Suprapubic skin (tissue), 4 donors: ENCODE measurements at regions not wholly inside any gene's neighbourhood (a gene's known extent, or its start where the extent isn't known, plus 50 kb on each side); places are given as distances from the start of the nearest gene placed in this dataset.

ENCODE experiments used
- DNase-seq, 2 donors: peaks; one replicate each; pipeline ENCODE4 v3.0.0-alpha.2; 2019; ENCODE audit warnings: low spot score in 2 of 2
- H3K27ac ChIP-seq: fragments of 200-600 bp; sonication (generic); one replicate; pipeline ENCODE4 v1.5.1; 2019
- H3K27me3 ChIP-seq: fragments of 200-600 bp; sonication (generic); one replicate; pipeline ENCODE4 v1.5.1; 2019
- H3K36me3 ChIP-seq: fragments of 200-600 bp; sonication (generic); one replicate; pipeline ENCODE4 v1.5.1; 2019
- H3K4me1 ChIP-seq: fragments of 200-600 bp; sonication (generic); one replicate; pipeline ENCODE4 v1.5.1; 2019
- H3K4me3 ChIP-seq: fragments of 200-600 bp; sonication (generic); one replicate; pipeline ENCODE4 v1.5.1; 2019; ENCODE audit warnings: mild to moderate bottlenecking
- H3K9me3 ChIP-seq: fragments of 200-600 bp; sonication (generic); one replicate; pipeline ENCODE4 v1.5.1; 2019
- EP300 ChIP-seq: sonication (generic); formaldehyde crosslinking; IDR thresholded peaks from one replicate; pipeline ENCODE4 v1.6.1; 2017; ENCODE audit warnings: antibody characterized with exemption
- POLR2A ChIP-seq, 2 donors: fragments of 450-650 bp; IDR thresholded peaks; one replicate each; pipeline ENCODE4 v1.6.1; 2017; ENCODE audit warnings: antibody characterized with exemption in 2 of 2, mild to moderate bottlenecking in 2 of 2, moderate library complexity in 2 of 2
- POLR2AphosphoS5 ChIP-seq, 3 donors: sonication (generic); formaldehyde crosslinking; IDR thresholded peaks; one replicate each; pipeline ENCODE4 v1.6.1; 2017; ENCODE audit warnings: antibody characterized with exemption in 3 of 3
- WGBS: methylation state at CpG from one replicate; pipeline ENCODE4 v1.1.5; 2018; 5-methylcytosine and 5-hydroxymethylcytosine counted together
- TF ChIP-seq, protein P1 (sequence below), 2 donors: fragments of 200-600 bp in 1 of 2; fragments of 450-650 bp in 1 of 2; sonication (generic) in 1 of 2; IDR thresholded peaks; one replicate each; pipeline ENCODE4 v1.5.1; 2016 to 2019; ENCODE audit warnings: antibody characterized with exemption in 2 of 2, mild to moderate bottlenecking in 1 of 2, moderate library complexity in 1 of 2

DNA sequence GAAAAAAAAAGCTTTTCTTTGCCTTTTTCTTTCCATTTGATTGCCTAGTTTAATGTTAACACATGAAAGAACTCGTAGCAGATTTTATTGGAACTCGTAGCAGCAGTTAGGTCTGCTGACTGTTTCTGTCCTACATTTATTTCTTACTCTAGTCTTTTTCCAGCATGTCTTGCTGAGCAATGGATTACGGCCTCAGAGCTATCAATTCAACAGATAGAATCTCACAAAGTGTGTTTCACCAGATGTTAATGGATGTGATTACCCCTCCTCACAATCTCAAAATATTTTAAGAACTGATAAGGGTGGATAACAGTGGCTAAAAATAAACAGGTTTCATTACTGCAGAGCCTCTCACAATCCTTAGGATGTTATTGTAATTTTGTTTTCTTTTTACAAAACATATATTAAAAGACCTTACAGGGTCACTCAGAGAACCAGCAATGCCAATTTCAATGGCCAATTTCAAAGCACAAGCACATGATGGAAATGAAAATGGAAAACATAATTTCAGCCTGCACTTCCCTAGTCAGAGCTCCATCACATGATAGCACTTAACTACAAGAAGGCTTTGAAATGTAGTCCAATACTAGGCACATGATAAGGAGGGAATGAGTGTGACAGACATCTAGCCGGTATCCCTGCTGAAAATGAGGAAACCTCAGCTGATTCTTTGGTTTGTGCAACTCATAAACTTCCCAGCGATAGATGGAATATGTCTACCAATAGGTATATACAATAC is 838.1 kb upstream of the SEMA6D start:
- DNase-seq = no peak
- no peak for TF ChIP-seq POLR2A (IDR thresholded peaks at IDR 0.05)
- TF ChIP-seq POLR2AphosphoS5 (IDR thresholded peaks at IDR 0.05) = no peak
- no peak for TF ChIP-seq EP300
- TF ChIP-seq, protein P1, sequence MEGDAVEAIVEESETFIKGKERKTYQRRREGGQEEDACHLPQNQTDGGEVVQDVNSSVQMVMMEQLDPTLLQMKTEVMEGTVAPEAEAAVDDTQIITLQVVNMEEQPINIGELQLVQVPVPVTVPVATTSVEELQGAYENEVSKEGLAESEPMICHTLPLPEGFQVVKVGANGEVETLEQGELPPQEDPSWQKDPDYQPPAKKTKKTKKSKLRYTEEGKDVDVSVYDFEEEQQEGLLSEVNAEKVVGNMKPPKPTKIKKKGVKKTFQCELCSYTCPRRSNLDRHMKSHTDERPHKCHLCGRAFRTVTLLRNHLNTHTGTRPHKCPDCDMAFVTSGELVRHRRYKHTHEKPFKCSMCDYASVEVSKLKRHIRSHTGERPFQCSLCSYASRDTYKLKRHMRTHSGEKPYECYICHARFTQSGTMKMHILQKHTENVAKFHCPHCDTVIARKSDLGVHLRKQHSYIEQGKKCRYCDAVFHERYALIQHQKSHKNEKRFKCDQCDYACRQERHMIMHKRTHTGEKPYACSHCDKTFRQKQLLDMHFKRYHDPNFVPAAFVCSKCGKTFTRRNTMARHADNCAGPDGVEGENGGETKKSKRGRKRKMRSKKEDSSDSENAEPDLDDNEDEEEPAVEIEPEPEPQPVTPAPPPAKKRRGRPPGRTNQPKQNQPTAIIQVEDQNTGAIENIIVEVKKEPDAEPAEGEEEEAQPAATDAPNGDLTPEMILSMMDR (IDR thresholded peaks at IDR 0.05) = no peak
- Histone ChIP-seq H3K9me3 (no peaks in the 10 kb centered on the region), H3K4me1 (no peaks in the 10 kb centered on the region), H3K27me3 (no peaks in the 10 kb centered on the region), H3K4me3 (no peak overlapping the region), H3K27ac (no peak overlapping the region), H3K36me3 (no peaks in the 10 kb centered on the region)
- 33% methylated on average over 5 of the region's 5 CpGs for WGBS

DNA sequence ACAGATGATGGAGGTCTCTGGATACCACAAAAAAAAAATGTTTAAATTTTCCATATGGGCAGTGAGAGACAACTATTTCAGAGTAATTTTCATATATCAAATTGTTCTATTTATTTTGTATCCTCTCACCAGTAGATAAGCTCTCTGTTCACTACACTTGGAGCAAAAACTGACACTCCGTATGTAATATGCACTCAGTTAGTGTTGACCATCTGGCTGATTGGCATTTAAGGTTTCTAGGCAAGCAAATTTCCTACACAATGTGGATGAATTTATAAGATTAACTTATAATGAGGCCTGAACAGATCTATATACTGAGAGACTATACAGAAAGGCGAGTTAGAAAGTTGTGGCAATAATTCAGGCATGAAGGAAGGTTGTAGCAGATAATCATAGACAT is 836.5 kb upstream of the SEMA6D start:
- no peak overlapping the region for H3K27ac ChIP-seq
- DNase-seq = no peak
- H3K27me3 ChIP-seq = no peaks in the 10 kb centered on the region
- 83% methylated on average over 2 of the region's 2 CpGs for WGBS
- H3K36me3 ChIP-seq = no peaks in the 10 kb centered on the region
- no peak overlapping the region for H3K4me3 ChIP-seq
- H3K4me1 ChIP-seq = no peaks in the 10 kb centered on the region
- no peaks in the 10 kb centered on the region for H3K9me3 ChIP-seq
- no peak for TF ChIP-seq EP300
- TF ChIP-seq, protein P1 (IDR thresholded peaks at IDR 0.05) = no peak
- no peak for TF ChIP-seq POLR2A (IDR thresholded peaks at IDR 0.05)
- no peak for TF ChIP-seq POLR2AphosphoS5 (IDR thresholded peaks at IDR 0.05)

DNA sequence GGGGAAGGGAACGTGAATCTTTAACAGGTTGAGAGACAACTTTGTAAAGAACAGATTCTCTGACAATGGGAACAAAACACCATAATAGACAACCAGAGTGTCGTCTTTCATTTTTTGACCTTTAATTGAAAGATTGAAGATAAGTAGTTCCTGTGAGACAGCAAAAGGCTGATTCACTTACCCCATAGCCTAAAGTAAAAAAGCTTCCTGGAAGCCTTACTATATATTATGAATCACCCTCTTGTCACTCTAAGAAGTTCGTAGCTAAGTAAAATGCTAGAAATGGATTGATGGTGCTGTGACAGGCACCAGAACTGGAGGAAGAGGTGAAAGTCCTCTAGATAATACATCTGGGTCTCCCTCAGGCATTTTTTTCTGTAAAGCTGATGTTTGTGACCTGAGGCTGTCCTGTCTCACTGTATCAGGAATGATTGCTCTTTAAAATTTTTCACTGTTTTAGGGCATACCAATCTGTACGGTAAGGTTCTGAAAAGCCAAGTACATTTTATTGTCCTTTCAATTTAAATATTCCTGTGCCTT is 824.6 kb upstream of the SEMA6D start:
- TF ChIP-seq, protein P1 (IDR thresholded peaks at IDR 0.05) = no peak
- no peak for TF ChIP-seq POLR2AphosphoS5 (IDR thresholded peaks at IDR 0.05)
- TF ChIP-seq EP300 = no peak

DNA sequence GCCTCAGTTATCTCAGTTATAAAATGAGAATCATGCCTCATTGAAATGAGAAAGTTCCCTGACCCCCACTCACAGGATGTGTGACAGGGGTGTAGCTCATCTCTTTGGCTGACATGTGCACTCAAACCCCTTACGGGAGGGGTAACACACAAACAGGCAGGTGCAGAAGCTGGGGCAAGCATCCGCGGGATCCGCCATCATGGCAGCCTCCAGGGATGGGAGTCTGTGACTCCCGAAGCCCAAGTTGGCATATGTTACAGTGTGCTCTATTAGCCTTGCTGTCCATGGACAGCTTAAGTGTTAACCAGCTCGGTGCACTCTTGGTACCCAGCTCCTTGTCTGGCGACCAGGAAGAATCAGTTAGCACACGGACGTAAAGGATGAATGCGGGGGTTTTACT is 822.7 kb upstream of the SEMA6D start:
- H3K4me3 ChIP-seq = no peak overlapping the region
- WGBS = 95% methylated on average over 9 of the region's 10 CpGs
- no peaks in the 10 kb centered on the region for H3K4me1 ChIP-seq
- H3K36me3 ChIP-seq = no peaks in the 10 kb centered on the region
- TF ChIP-seq POLR2A (IDR thresholded peaks at IDR 0.05) (no peak), POLR2AphosphoS5 (IDR thresholded peaks at IDR 0.05) (no peak), EP300 (no peak)
- TF ChIP-seq, protein P1 (IDR thresholded peaks at IDR 0.05) = no peak
- H3K27ac ChIP-seq = no peak overlapping the region
- no peaks in the 10 kb centered on the region for H3K27me3 ChIP-seq
- DNase-seq = no peak
- no peaks in the 10 kb centered on the region for H3K9me3 ChIP-seq

More for the DNA sequence above, 824.6 kb upstream of the SEMA6D start:
- 47% methylated on average over 4 of the region's 4 CpGs for WGBS
- Histone ChIP-seq H3K4me1 (no peaks in the 10 kb centered on the region), H3K36me3 (no peaks in the 10 kb centered on the region), H3K4me3 (no peak overlapping the region), H3K27me3 (no peaks in the 10 kb centered on the region), H3K27ac (no peak overlapping the region), H3K9me3 (no peaks in the 10 kb centered on the region)
- DNase-seq = no peak

DNA sequence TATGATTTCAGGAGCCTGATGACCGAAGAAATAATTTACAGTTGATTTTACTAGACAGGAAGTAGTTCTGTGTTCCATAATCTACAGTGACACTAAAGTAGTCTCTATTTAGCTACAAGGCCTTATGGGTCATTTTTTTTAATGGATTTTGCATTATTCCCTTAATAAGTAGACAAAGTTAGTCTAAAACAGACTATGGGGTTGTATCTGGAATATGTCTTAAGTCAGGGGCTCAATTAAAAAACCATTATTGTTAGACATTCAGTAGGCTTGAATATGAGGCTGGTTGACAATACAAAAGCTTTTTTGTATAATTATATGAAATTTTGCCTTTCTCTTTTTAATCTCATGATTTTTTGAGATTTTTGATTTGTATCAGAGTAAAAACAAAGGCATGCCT is 820.0 kb upstream of the SEMA6D start:
- Histone ChIP-seq H3K4me1 (no peaks in the 10 kb centered on the region), H3K9me3 (no peaks in the 10 kb centered on the region), H3K27me3 (no peaks in the 10 kb centered on the region), H3K36me3 (no peaks in the 10 kb centered on the region), H3K27ac (no peak overlapping the region), H3K4me3 (no peak overlapping the region)
- TF ChIP-seq EP300 = no peak
- DNase-seq = no peak
- WGBS = 82% methylated on average over 1 of the region's 1 CpG

DNA sequence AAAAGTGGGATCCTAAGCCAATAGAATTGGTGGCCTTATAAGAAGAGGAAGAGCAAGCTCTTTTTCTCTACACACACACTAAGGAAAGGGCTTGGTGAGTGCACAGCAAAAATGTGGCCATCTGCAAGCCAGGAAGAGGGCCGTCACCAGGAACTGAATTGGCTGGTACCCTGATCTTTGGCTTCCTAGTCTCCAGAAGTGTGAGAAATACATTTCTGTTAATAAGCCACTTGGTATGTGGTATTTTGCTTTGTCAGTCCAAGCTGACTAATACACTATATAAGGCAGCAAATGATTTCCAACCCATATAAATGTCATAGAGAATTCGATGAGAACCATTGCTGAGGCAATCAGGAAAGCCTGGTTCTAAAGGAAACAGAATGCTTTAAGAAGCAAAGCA is 816.3 kb upstream of the SEMA6D start:
- Histone ChIP-seq H3K36me3 (no peaks in the 10 kb centered on the region), H3K27ac (no peak overlapping the region), H3K4me1 (no peaks in the 10 kb centered on the region), H3K27me3 (no peaks in the 10 kb centered on the region), H3K9me3 (no peaks in the 10 kb centered on the region), H3K4me3 (no peak overlapping the region)
- 68% methylated on average over 2 of the region's 2 CpGs for WGBS
- DNase-seq = no peak
- TF ChIP-seq POLR2AphosphoS5 (IDR thresholded peaks at IDR 0.05) (no peak), POLR2A (IDR thresholded peaks at IDR 0.05) (no peak), EP300 (no peak)
- TF ChIP-seq, protein P1 (IDR thresholded peaks at IDR 0.05) = no peak
